ENCODE measurements at regions not wholly inside any gene's neighbourhood (a gene's known extent, or its start where the extent isn't known, plus 50 kb on each side); places are given as distances from the start of the nearest gene placed in this dataset.

DNA sequence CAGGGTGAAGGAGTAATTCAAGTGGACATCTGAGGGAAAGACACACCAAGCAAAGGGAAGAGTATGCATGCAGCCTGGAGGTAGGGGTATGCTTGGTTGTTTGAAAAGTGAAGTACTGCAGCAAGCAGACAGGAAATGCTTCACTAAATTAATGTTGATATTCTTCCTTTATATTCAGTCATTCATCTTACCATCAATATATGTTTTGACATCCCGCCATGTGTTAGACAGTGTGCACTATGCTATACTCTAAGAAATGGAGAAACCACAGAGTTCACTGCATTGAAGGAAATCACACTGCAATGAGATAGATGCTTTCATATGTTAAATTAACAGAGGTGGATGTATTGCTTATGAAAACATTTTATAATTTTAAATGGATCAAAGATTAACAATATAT lies 82.9 kb downstream of the HSPA13 start:
- H3K27me3 ChIP-seq (ENCODE audit: control insufficient read depth in 2 of 2, insufficient read depth in 2 of 2, low read length in 2 of 2) = no peaks in the 10 kb centered on the region
- no peaks in the 10 kb centered on the region for H4K20me1 ChIP-seq (replicated peaks; ENCODE audit: control insufficient read depth, extremely low read depth, insufficient read depth, low read length)
- no peaks in the 10 kb centered on the region for H3K9me3 ChIP-seq (replicated peaks; ENCODE audit: control insufficient read depth, insufficient read depth, low read length)
- no peak overlapping the region for H3K4me3 ChIP-seq (replicated peaks in 1 of 3; ENCODE audit: insufficient read depth in 1 of 3, low read depth in 1 of 3, low read length in 3 of 3)
- POLR2A ChIA-PET = no interaction called here
- H3K4me1 ChIP-seq (ENCODE audit: control insufficient read depth, extremely low read depth, insufficient read depth, low read length) = peaks cover 6% of the 10 kb centered on the region
- H3K4me2 ChIP-seq (ENCODE audit: insufficient read depth, low read length) = no peak overlapping the region
- H3K36me3 ChIP-seq (ENCODE audit: control insufficient read depth in 2 of 2, extremely low read depth in 1 of 2, insufficient read depth in 2 of 2, low read length in 2 of 2) = no peaks in the 10 kb centered on the region
- BruUV-seq (replicated peaks) = no TSS peak
- no peak overlapping the region for H3K27ac ChIP-seq (ENCODE audit: insufficient read depth, low read depth, low read length)
- CTCF ChIA-PET = no interaction called here
- DNase-seq (ENCODE audit: low read depth, low spot score) (no peak), FAIRE-seq (no peak)
- TF ChIP-seq, protein P1, sequence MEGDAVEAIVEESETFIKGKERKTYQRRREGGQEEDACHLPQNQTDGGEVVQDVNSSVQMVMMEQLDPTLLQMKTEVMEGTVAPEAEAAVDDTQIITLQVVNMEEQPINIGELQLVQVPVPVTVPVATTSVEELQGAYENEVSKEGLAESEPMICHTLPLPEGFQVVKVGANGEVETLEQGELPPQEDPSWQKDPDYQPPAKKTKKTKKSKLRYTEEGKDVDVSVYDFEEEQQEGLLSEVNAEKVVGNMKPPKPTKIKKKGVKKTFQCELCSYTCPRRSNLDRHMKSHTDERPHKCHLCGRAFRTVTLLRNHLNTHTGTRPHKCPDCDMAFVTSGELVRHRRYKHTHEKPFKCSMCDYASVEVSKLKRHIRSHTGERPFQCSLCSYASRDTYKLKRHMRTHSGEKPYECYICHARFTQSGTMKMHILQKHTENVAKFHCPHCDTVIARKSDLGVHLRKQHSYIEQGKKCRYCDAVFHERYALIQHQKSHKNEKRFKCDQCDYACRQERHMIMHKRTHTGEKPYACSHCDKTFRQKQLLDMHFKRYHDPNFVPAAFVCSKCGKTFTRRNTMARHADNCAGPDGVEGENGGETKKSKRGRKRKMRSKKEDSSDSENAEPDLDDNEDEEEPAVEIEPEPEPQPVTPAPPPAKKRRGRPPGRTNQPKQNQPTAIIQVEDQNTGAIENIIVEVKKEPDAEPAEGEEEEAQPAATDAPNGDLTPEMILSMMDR (IDR thresholded peaks at IDR 0.05; ENCODE audit: extremely low read depth in 1 of 2, insufficient read depth in 1 of 2, low read depth in 1 of 2, low read length in 2 of 2) = no peak
- TF ChIP-seq, protein P2, sequence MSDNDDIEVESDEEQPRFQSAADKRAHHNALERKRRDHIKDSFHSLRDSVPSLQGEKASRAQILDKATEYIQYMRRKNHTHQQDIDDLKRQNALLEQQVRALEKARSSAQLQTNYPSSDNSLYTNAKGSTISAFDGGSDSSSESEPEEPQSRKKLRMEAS (IDR thresholded peaks at IDR 0.05; ENCODE audit: insufficient read depth, insufficient read length) = no peak
- TF ChIP-seq POLR2AphosphoS5 (IDR thresholded peaks at IDR 0.05; ENCODE audit: insufficient read depth, low read depth, low read length) = no peak
- no peak for TF ChIP-seq MYC (IDR thresholded peaks at IDR 0.05; ENCODE audit: low read depth, low read length)
- TF ChIP-seq GATA2 (IDR thresholded peaks at IDR 0.05; ENCODE audit: insufficient read depth, insufficient read length, low read depth, low read length) = no peak
- no peak for TF ChIP-seq JUN (IDR thresholded peaks at IDR 0.05; ENCODE audit: borderline replicate concordance, insufficient read depth, insufficient read length, low read depth)
- no peak for TF ChIP-seq POLR2A (IDR thresholded peaks at IDR 0.05; ENCODE audit: low read depth, low read length)
- TF ChIP-seq FOS (IDR thresholded peaks at IDR 0.05; ENCODE audit: borderline replicate concordance, insufficient read depth, low read length) = no peak
- TF ChIP-seq EZH2 (IDR thresholded peaks at IDR 0.05; ENCODE audit: borderline replicate concordance, low read depth, low read length, severe bottlenecking) = no peak
- intact Hi-C loops (cut with micrococcal nuclease) = loop anchor here (10.0 kb wide), 1 partner anchor 245 kb away; the partner anchor contains the start of gene SAMSN1
- H2AFZ ChIP-seq (ENCODE audit: low read depth, low read length) = peak overlapping the region; percentile 85
- no peak overlapping the region for H3K9ac ChIP-seq (replicated peaks; ENCODE audit: extremely low read depth, insufficient read depth, low read length)
- dilution Hi-C loops (cut with MboI; ENCODE audit: extremely low pct_ligation_motif_present, low sequenced_read_pairs) = no loop called here
- H3K79me2 ChIP-seq (ENCODE audit: control insufficient read depth, insufficient read depth, low read length) = no peaks in the 10 kb centered on the region
- H3K9me1 ChIP-seq (replicated peaks; ENCODE audit: control insufficient read depth, extremely low read depth, insufficient read depth, low read length) = no peaks in the 10 kb centered on the region
